ENCODE measurements at regions not wholly inside any gene's neighbourhood (a gene's known extent, or its start where the extent isn't known, plus 50 kb on each side); places are given as distances from the start of the nearest gene placed in this dataset.

- FAIRE-seq = no peak
- no TSS peak for BruUV-seq (replicated peaks)
These were observed 99.5 kb downstream of the MAIP1 start for GRCh38 chr2:200054681-200055468.

More at GRCh38 chr2:200054681-200055468, 99.5 kb downstream of the MAIP1 start:
- intact Hi-C loops (cut with micrococcal nuclease) = no loop called here
- Histone ChIP-seq H3K27ac (ENCODE audit: insufficient read depth, low read depth, low read length) (no peak overlapping the region), H3K27me3 (ENCODE audit: control insufficient read depth in 2 of 2, insufficient read depth in 2 of 2, low read length in 2 of 2) (peaks cover 4 to 10% of the 10 kb centered on the region in 2 experiments), H3K9ac (replicated peaks; ENCODE audit: extremely low read depth, insufficient read depth, low read length) (no peak overlapping the region), H3K4me1 (ENCODE audit: control insufficient read depth, extremely low read depth, insufficient read depth, low read length) (no peaks in the 10 kb centered on the region), H4K20me1 (replicated peaks; ENCODE audit: control insufficient read depth, extremely low read depth, insufficient read depth, low read length) (no peaks in the 10 kb centered on the region), H3K9me3 (replicated peaks; ENCODE audit: control insufficient read depth, insufficient read depth, low read length) (no peaks in the 10 kb centered on the region), H3K36me3 (ENCODE audit: control insufficient read depth in 2 of 2, extremely low read depth in 1 of 2, insufficient read depth in 2 of 2, low read length in 2 of 2) (no peaks in the 10 kb centered on the region), H3K4me2 (ENCODE audit: insufficient read depth, low read length) (no peak overlapping the region), H3K79me2 (ENCODE audit: control insufficient read depth, insufficient read depth, low read length) (no peaks in the 10 kb centered on the region), H3K9me1 (replicated peaks; ENCODE audit: control insufficient read depth, extremely low read depth, insufficient read depth, low read length) (no peaks in the 10 kb centered on the region), H3K4me3 (replicated peaks in 1 of 3; ENCODE audit: insufficient read depth in 1 of 3, low read depth in 1 of 3, low read length in 3 of 3) (no peak overlapping the region), H2AFZ (ENCODE audit: low read depth, low read length) (no peak overlapping the region)
- DNase-seq (ENCODE audit: low read depth, low spot score) = no peak
- ChIA-PET CTCF (no interaction called here), POLR2A (no interaction called here)
- TF ChIP-seq MYC (IDR thresholded peaks at IDR 0.05; ENCODE audit: low read depth, low read length) (no peak), FOS (IDR thresholded peaks at IDR 0.05; ENCODE audit: borderline replicate concordance, insufficient read depth, low read length) (no peak), MAX (IDR thresholded peaks at IDR 0.05; ENCODE audit: insufficient read depth, insufficient read length) (no peak), GATA2 (IDR thresholded peaks at IDR 0.05; ENCODE audit: insufficient read depth, insufficient read length, low read depth, low read length) (no peak), JUN (IDR thresholded peaks at IDR 0.05; ENCODE audit: borderline replicate concordance, insufficient read depth, insufficient read length, low read depth) (no peak), EZH2 (IDR thresholded peaks at IDR 0.05; ENCODE audit: borderline replicate concordance, low read depth, low read length, severe bottlenecking) (no peak)
- TF ChIP-seq, protein P1, sequence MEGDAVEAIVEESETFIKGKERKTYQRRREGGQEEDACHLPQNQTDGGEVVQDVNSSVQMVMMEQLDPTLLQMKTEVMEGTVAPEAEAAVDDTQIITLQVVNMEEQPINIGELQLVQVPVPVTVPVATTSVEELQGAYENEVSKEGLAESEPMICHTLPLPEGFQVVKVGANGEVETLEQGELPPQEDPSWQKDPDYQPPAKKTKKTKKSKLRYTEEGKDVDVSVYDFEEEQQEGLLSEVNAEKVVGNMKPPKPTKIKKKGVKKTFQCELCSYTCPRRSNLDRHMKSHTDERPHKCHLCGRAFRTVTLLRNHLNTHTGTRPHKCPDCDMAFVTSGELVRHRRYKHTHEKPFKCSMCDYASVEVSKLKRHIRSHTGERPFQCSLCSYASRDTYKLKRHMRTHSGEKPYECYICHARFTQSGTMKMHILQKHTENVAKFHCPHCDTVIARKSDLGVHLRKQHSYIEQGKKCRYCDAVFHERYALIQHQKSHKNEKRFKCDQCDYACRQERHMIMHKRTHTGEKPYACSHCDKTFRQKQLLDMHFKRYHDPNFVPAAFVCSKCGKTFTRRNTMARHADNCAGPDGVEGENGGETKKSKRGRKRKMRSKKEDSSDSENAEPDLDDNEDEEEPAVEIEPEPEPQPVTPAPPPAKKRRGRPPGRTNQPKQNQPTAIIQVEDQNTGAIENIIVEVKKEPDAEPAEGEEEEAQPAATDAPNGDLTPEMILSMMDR (IDR thresholded peaks at IDR 0.05; ENCODE audit: extremely low read depth in 1 of 2, insufficient read depth in 1 of 2, low read depth in 1 of 2, low read length in 2 of 2) = peak in 1 of 2 donors; percentile 8
- dilution Hi-C loops (cut with MboI; ENCODE audit: extremely low pct_ligation_motif_present, low sequenced_read_pairs) = no loop called here

Measured in endothelial cell of umbilical vein (primary cell).